HG02759 (cell line): ENCODE measurements at regions not wholly inside any gene's neighbourhood (a gene's known extent, or its start where the extent isn't known, plus 50 kb on each side); places are given as distances from the start of the nearest gene placed in this dataset.

Experiments used
- ATAC-seq: cut with Tn5 transposase; IDR thresholded peaks from one replicate; pipeline ENCODE4 v1.9.1; 2021; ENCODE audit warnings: mild to moderate bottlenecking, moderate library complexity; ENCODE audit not compliant: unreplicated experiment

DNA sequence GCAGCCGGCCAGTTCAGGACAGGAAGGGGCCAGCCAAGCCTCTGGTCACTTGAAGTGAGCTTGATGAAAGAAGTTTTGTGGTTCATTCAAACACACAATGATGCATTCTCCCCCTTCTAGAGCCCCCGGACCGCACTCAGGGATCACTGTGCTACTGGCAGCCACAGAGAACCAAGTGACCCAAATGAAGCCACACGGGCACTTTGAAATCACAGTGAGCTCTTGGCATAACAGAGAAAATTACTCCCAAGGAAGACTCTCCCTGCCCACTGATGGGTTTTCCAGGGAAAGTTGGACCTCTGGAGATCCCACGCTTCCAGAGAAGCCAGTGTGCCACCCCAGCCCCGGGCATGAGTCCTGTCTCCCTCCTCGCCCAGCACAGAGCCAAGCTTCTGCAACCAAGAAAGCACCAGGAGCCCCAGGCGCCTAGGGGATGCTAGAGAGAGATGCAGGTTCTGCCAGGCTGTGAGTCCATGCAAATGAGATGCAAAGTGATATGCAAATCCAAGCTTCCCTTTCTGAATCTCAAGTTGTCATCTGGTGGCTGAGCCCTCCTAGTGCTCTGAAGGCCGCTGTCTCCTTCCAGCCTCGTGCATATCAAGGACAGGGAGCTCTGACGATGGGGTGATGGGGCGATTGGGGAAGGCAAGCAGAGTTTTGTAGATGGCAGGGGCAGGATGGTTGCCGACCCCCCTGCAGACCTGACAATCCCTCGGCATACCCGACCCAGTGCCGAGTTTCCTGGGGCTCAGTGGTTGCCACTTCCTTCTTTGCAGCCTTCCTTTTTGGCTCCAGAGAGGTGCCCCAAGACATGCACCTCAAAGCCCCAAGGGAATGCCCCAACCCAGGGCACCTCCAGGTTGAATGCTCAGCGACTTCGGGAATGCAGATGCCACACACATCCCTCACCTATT, 59.7 kb upstream of the TNRC6C start:
- ATAC-seq = no peak

DNA sequence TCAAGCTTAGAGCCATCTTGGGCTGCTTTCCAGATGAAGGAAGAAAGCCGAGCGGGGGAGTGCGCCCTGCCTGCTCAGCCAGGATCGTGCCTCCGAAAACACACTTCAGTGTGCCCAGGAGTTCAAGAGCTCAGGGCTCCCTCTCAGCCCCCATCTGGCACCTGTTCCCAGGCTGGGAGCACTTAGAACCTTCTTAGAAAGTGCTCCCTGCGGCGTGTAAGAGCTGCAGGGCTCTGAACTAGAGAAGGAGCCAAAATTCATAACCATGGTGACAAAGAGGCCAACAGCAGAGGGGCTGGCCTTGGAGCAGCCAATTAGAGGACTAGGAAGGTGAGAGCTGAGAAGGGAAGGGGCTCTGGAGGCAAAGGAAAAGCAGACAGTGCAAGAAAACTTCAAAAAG, 59.0 kb upstream of the TNRC6C start:
- no peak for ATAC-seq

- no peak for ATAC-seq
These were observed 57.0 kb upstream of the TNRC6C start for GRCh38 chr17:77901481-77901880.

DNA sequence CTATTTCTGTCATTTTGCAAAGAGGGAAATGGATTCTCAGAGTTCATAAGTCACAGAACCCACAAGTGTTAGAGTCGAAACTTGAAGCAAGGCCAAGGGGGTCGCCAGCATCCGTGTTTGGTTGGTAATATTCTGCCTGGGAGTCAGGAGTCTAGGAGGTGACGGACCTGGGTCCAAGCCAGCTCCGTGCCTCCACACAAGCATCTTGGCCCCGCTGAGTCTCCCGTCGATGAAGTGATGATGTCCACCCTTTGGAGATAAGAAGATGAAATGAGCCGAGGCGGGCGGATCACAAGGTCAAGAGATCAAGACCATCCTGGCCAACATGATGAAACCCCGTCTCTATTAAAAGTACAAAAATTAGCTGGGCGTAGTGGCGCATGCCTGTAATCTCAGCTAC, 53.2 kb upstream of the TNRC6C start:
- ATAC-seq = no peak

GRCh38 chr17:77905766-77906165, 52.7 kb upstream of the TNRC6C start:
- no peak for ATAC-seq

DNA sequence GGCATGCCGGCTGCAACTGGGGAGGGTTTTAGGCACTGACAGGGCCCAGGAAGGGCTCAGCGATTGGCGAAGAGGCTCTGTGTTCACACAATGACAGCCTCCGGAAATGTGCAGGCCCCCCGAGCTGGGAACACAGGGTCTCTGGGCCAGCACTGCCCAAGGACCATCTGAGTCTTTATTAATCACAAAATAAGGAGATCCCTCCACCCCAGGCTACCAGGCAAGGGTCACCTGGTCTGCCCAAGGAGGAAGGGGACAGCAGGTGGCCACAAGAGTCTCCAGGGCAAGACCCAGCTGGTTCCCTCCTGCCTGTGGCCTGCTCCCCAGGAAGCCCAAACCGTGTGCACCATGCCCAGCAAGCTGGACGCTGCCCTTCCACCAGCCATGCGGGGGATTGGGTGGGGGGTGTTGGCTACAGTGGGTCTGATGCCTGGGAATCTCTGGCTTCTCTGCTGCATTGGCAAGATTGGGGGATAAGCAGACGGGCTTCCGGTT, 52.1 kb upstream of the TNRC6C start:
- no peak for ATAC-seq

DNA sequence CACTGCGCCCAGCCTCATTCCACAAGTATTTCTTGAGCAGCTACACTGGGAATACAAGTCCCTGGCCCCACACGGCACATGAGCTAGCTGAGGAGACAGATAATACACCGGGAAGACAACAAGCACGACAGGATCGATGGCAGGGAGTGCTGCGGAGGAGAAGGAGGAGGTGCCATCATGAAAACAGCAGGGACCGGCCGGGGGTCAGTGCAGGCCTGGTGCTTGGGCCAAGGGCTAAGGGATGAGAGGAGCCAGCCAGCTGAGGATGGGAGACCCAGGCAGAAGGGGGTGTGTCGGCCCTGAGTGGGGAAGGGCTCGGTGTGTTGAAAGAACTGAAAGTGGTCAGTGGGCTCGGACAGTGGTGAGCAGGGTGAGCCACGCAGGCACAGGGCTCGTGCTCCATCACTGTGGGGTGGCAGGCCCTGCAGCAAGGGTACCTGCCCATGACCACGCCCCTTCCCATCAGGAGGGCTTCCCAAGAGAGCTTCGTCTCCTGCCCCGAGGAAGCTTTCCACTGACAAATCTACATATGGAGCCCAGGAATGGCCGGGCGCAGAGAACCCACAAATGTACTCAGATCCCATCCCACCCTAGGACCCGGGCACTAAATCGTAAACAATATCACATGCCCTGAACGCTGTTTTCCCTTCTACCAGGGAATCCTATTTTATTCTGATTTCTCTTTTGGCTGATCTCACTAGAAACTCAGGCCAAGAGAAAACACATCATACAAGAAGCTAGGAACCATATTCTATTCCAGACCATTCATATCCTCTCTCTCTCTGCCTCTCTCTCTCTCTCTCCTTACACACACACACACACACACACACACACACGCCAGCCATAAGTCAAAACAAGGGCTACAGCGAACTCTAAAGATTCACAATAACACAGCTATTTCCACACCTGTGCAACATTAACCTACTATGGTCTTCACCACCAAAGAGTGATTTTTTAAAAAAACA, 50.7 kb upstream of the TNRC6C start:
- no peak for ATAC-seq

DNA sequence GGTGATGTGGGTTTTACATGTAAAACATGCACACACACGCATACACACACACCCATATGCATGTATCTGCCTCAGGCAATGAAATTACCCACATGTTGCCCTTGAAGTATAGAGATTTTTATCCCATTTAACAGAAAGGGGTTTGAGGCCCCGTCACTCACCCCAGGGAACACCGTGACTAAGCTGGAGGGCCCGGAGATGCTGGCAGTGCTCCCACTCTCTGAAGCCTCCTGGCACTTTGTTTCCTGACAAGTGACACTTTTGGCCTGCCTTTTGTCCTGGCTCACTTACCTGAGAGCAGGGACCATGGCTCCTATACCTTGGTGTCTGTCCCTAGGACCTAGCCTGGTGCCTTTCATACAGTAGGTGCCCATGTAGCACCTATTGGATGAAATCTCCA, 50.0 kb upstream of the TNRC6C start:
- ATAC-seq = no peak
